B cell (primary cell): ENCODE measurements at regions not wholly inside any gene's neighbourhood (a gene's known extent, or its start where the extent isn't known, plus 50 kb on each side); places are given as distances from the start of the nearest gene placed in this dataset.

Source experiments
- ATAC-seq: fragments of 200-7000 bp; cut with Tn5 transposase; one replicate; pipeline ENCODE4 v1.10.0; 2021; ENCODE audit warnings: low read depth, mild to moderate bottlenecking, moderate number of reproducible peaks, moderate library complexity
- CTCF ChIA-PET: fragments of 350-600 bp; sonication (Branson Sonifier 250); formaldehyde crosslinking; loops from one replicate; lab custom pipeline; 2021; ENCODE audit warnings: antibody characterized with exemption, inconsistent platforms; lab: Charles Lee
- POLR2A ChIA-PET: fragments of 350-600 bp; sonication (Branson Sonifier 250); formaldehyde crosslinking; loops from one replicate; lab custom pipeline; 2021; ENCODE audit warnings: antibody characterized with exemption; lab: Charles Lee
- DNase-seq: peaks from one replicate; pipeline ENCODE4 v3.0.0; 2013
- H2AFZ ChIP-seq: 2 replicates; pipeline ENCODE4 v1.6.1; 2012; ENCODE audit warnings: mild to moderate bottlenecking, low read depth, low read length; ENCODE audit not compliant: insufficient read depth, poor library complexity, severe bottlenecking
- H3K27ac ChIP-seq, 2 donors: 1 replicate in 1 of 2; 2 replicates in 1 of 2; pipeline ENCODE4 v1.5.1; 2012 to 2013; ENCODE audit warnings: low read length in 2 of 2, mild to moderate bottlenecking in 2 of 2, moderate library complexity in 1 of 2
- H3K27me3 ChIP-seq, 4 experiments: fragments of 200-600 bp in 1 of 4; sonication (generic) in 1 of 4; replicated peaks in 1 of 4; 1 replicate in 2 of 4; 2 replicates in 2 of 4; pipeline versions ENCODE4 v1.6.1 to v1.7.0; 2013 to 2016; ENCODE audit warnings: low read length in 3 of 4, mild to moderate bottlenecking in 2 of 4, mixed read lengths in 1 of 4, moderate library complexity in 1 of 4; ENCODE audit not compliant: insufficient read depth in 4 of 4, control insufficient read depth in 3 of 4; ENCODE audit errors: control extremely low read depth in 1 of 4
- H3K36me3 ChIP-seq, 2 experiments: replicated peaks in 1 of 2; 1 replicate in 1 of 2; 2 replicates in 1 of 2; pipeline versions ENCODE4 v1.6.1 to v1.7.1; 2013; ENCODE audit warnings: low read length in 1 of 2; ENCODE audit not compliant: insufficient read depth in 2 of 2, control insufficient read depth in 1 of 2; ENCODE audit errors: control extremely low read depth in 1 of 2, extremely low read depth in 1 of 2
- H3K4me1 ChIP-seq, 2 donors: fragments of 200-600 bp in 1 of 2; sonication (generic) in 1 of 2; 1 replicate in 1 of 2; 2 replicates in 1 of 2; pipeline versions ENCODE4 v1.5.1 to v1.6.1; 2013 to 2017; ENCODE audit warnings: low read length in 2 of 2; ENCODE audit not compliant: control insufficient read depth in 2 of 2, insufficient read depth in 2 of 2
- H3K4me2 ChIP-seq: replicated peaks from 2 replicates; pipeline ENCODE3; 2012; ENCODE audit warnings: mild to moderate bottlenecking, low read depth, low read length; ENCODE audit not compliant: poor library complexity, severe bottlenecking
- H3K4me3 ChIP-seq, 5 experiments: fragments of 200-600 bp in 1 of 5; sonication (generic) in 1 of 5; 1 replicate in 3 of 5; 2 replicates in 2 of 5; pipeline versions ENCODE4 v1.5.1 to v1.7.0; 2011 to 2016; ENCODE audit warnings: low read length in 4 of 5, mild to moderate bottlenecking in 4 of 5, low read depth in 2 of 5, control low read depth in 1 of 5, moderate library complexity in 1 of 5; ENCODE audit not compliant: insufficient read depth in 1 of 5; ENCODE audit errors: control extremely low read depth in 1 of 5, extremely low read depth in 1 of 5
- H3K79me2 ChIP-seq: fragments of 200-600 bp; sonication (generic); one replicate; pipeline ENCODE4 v1.6.0; 2016; ENCODE audit warnings: low read length; ENCODE audit not compliant: control insufficient read depth, insufficient read depth
- H3K9ac ChIP-seq: fragments of 200-600 bp; sonication (generic); 2 replicates; pipeline ENCODE4 v1.6.1; 2017; ENCODE audit warnings: mild to moderate bottlenecking, low read length, moderate library complexity
- H3K9me3 ChIP-seq, 3 donors: one replicate each; pipeline versions ENCODE4 v1.6.1 to v1.7.1; 2013; ENCODE audit warnings: low read length in 2 of 3; ENCODE audit not compliant: control insufficient read depth in 2 of 3, insufficient read depth in 1 of 3; ENCODE audit errors: control extremely low read depth in 1 of 3
- H4K20me1 ChIP-seq: 2 replicates; pipeline ENCODE4 v1.6.0; 2012; ENCODE audit warnings: mild to moderate bottlenecking, low read length; ENCODE audit not compliant: insufficient read depth, control insufficient read depth, poor library complexity, severe bottlenecking
- H3K27ac Mint-ChIP-seq: one replicate; pipeline ENCODE4 v1.8.0; 2021; ENCODE audit warnings: mixed read lengths
- H3K27me3 Mint-ChIP-seq: one replicate; pipeline ENCODE4 v1.8.0; 2021; ENCODE audit warnings: mixed read lengths
- H3K4me1 Mint-ChIP-seq: one replicate; pipeline ENCODE4 v1.8.0; 2021; ENCODE audit warnings: mixed read lengths
- H3K4me3 Mint-ChIP-seq: one replicate; pipeline ENCODE4 v1.8.0; 2021; ENCODE audit warnings: mixed read lengths
- H3K9me3 Mint-ChIP-seq: one replicate; pipeline ENCODE4 v1.8.0; 2022; ENCODE audit warnings: mixed read lengths; ENCODE audit not compliant: insufficient read depth
- EZH2 ChIP-seq: IDR thresholded peaks from 2 replicates; pipeline ENCODE4 v1.6.1; 2012; ENCODE audit warnings: borderline replicate concordance, low read depth, mild to moderate bottlenecking, moderate library complexity, low read length; ENCODE audit not compliant: insufficient read depth, poor library complexity, severe bottlenecking
- WGBS: methylation state at CpG from one replicate; pipeline ENCODE4 v1.1.5; 2013; ENCODE audit warnings: missing lambda C conversion rate; ENCODE audit not compliant: insufficient coverage; 5-methylcytosine and 5-hydroxymethylcytosine counted together
- intact Hi-C: fragments of 100-400 bp; cut with micrococcal nuclease; formaldehyde crosslinking; loops from one replicate; pipeline ENCODE4 v1.10.0; 2022
- TF ChIP-seq, protein P1 (sequence below): fragments of 200-600 bp; IDR thresholded peaks from one replicate; pipeline ENCODE4 v1.8.0; 2022; ENCODE audit warnings: antibody characterized with exemption, mild to moderate bottlenecking

DNA sequence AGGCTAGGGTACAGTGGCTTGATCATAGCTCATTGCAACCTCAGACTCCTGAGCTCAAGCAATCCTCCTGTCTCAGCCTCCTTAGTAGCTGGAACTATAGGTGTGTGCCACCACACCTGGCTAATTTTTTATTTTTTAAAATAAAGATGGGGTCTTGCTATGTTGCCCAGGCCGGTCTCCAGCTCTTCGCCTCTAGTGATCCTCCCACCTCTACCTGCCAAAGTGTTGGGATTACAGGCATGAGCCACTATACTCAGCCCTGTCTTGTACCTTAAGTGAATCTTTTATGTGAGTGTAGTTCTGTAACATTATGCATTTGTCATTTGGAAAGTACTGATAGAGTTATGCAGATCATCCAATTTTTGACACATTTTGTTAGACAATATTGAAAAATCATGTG lies 66.9 kb upstream of the C15orf39 start:
- WGBS: no CpG with 5 or more reads among the region's 2 CpGs
- no peak overlapping the region for H3K27ac Mint-ChIP-seq
- no peaks in the 10 kb centered on the region for H3K9me3 Mint-ChIP-seq
- Histone ChIP-seq H3K79me2 (no peaks in the 10 kb centered on the region), H3K4me1 (peaks cover 11 to 24% of the 10 kb centered on the region in 2 donors), H3K4me3 (no peak overlapping the region), H3K36me3 (no peaks in the 10 kb centered on the region), H3K9me3 (no peaks in the 10 kb centered on the region), H3K27ac (no peak overlapping the region), H3K9ac (no peak overlapping the region), H2AFZ (no peak overlapping the region), H3K27me3 (no peaks in the 10 kb centered on the region), H3K4me2 (no peak overlapping the region), H4K20me1 (no peaks in the 10 kb centered on the region)
- peaks cover 23% of the 10 kb centered on the region for H3K4me1 Mint-ChIP-seq
- TF ChIP-seq EZH2: no peak
- TF ChIP-seq, protein P1, sequence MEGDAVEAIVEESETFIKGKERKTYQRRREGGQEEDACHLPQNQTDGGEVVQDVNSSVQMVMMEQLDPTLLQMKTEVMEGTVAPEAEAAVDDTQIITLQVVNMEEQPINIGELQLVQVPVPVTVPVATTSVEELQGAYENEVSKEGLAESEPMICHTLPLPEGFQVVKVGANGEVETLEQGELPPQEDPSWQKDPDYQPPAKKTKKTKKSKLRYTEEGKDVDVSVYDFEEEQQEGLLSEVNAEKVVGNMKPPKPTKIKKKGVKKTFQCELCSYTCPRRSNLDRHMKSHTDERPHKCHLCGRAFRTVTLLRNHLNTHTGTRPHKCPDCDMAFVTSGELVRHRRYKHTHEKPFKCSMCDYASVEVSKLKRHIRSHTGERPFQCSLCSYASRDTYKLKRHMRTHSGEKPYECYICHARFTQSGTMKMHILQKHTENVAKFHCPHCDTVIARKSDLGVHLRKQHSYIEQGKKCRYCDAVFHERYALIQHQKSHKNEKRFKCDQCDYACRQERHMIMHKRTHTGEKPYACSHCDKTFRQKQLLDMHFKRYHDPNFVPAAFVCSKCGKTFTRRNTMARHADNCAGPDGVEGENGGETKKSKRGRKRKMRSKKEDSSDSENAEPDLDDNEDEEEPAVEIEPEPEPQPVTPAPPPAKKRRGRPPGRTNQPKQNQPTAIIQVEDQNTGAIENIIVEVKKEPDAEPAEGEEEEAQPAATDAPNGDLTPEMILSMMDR: no peak
- ATAC-seq (no peak), DNase-seq (no peak)
- POLR2A ChIA-PET: no interaction called here
- H3K4me3 Mint-ChIP-seq: no peak overlapping the region
- H3K27me3 Mint-ChIP-seq: no peaks in the 10 kb centered on the region
- intact Hi-C loops: no loop called here
- CTCF ChIA-PET: interaction anchor here (1.4 kb wide), 1 partner anchor 91 kb away, joined by 5 read pairs; no protein-coding TSS in a partner anchor

DNA sequence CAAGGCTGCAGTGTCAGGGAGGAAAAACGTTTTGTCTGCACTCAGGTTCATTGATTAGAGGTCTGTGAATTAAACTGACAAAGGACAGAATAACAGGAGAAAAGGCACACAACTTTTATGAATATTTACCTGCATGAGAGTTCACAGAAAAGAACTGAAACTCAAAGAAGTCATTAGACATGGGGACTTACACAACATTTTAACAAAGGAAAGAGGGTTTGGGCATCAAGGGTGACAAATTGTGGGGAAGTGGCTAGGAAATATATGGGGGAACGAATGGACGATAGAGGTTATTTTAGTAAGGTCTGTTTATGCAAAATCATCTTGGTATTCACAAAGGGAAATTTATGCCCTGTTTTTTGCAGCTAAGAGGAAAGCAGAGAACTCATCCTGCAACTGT lies 65.6 kb upstream of the C15orf39 start:
- no peak overlapping the region for H3K4me2 ChIP-seq
- H3K4me1 ChIP-seq: peaks cover 4 to 12% of the 10 kb centered on the region in 2 donors
- ATAC-seq (no peak), DNase-seq (no peak)
- H3K79me2 ChIP-seq: no peaks in the 10 kb centered on the region
- POLR2A ChIA-PET: no interaction called here
- H3K36me3 ChIP-seq: no peaks in the 10 kb centered on the region
- no peak overlapping the region for H3K9ac ChIP-seq
- H3K9me3 ChIP-seq: peaks cover 0 to 4% (median 0%) of the 10 kb centered on the region in 3 donors
- H3K27ac ChIP-seq: no peak overlapping the region
- H3K27me3 ChIP-seq: peaks cover 0 to 3% (median 0%) of the 10 kb centered on the region in 4 experiments
- no peaks in the 10 kb centered on the region for H4K20me1 ChIP-seq
- CTCF ChIA-PET: no interaction called here
- H3K4me3 Mint-ChIP-seq: no peak overlapping the region
- no peak overlapping the region for H2AFZ ChIP-seq
- peaks cover 4% of the 10 kb centered on the region for H3K9me3 Mint-ChIP-seq
- TF ChIP-seq, protein P1: no peak
- no peak for TF ChIP-seq EZH2
- intact Hi-C loops: no loop called here
- H3K27me3 Mint-ChIP-seq: peaks cover 4% of the 10 kb centered on the region
- H3K4me3 ChIP-seq: no peak overlapping the region
- no peak overlapping the region for H3K27ac Mint-ChIP-seq
- 17% methylated on average over 1 of the region's 3 CpGs for WGBS
- peaks cover 14% of the 10 kb centered on the region for H3K4me1 Mint-ChIP-seq
